Superior temporal gyrus (tissue), 1 donor: ENCODE measurements at regions not wholly inside any gene's neighbourhood (a gene's known extent, or its start where the extent isn't known, plus 50 kb on each side); places are given as distances from the start of the nearest gene placed in this dataset.
A peak's percentile ranks its signal among the peaks of the same experiment; 100 is the strongest.

Experiments used
- DNase-seq: peaks from one replicate; pipeline ENCODE4 v3.0.0-alpha.2; 2016; ENCODE audit errors: extremely low spot score

- DNase-seq: no peak
Measured at GRCh38 chr1:9419369-9420041, 119.8 kb upstream of the SLC25A33 start.

DNA sequence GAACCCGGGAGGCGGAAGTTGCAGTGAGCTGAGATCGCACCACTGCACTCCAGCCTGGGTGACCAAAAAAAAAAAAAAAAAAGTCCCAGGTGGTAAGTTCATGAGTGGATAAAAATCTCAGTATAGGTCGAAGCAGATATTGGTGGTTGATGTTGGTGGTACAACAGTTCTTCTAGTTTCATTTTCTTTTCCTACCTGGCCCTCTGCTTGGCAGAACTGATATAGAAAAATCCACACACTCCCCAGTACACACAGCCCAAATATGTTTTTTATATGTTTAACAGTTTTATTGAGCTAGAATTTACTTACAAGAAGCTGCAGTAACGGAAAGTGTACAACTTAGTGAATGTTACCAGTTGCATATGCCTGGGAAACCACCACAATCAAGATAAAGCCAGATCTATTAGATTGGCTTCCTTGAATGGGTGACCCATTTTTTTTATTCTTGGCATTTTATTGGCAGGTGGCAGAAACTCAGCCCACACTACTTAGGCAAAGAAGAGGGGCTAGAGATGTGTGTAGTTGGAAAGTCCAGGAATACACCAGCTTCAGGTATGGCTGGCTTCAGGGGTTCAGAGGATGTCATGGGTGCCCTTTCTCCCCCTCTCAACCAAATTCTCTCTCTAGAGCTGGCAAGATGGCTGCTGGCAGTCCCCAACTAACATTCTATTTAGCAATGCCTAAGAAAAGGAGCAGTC is 118.3 kb upstream of the SLC25A33 start:
- DNase-seq: no peak

DNA sequence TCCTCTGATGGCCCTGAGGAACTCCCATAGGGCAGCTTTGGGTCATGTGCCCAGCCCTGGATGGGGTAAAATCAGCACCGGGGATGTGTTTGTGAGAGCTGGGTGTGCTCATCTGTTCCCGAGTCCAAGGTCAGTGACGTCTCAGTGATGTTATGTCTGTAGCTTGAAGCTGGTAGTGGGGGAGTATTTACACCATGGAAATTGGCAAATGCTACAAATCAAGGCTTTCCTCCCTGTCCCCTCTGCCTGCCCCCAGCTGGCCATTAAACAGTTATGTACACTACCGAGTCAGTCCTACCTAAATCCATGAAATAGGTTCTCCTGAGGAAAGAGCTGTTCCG is 117.8 kb upstream of the SLC25A33 start:
- no peak for DNase-seq

GRCh38 chr1:9422321-9422720 is 116.9 kb upstream of the SLC25A33 start:
- DNase-seq: no peak

DNA sequence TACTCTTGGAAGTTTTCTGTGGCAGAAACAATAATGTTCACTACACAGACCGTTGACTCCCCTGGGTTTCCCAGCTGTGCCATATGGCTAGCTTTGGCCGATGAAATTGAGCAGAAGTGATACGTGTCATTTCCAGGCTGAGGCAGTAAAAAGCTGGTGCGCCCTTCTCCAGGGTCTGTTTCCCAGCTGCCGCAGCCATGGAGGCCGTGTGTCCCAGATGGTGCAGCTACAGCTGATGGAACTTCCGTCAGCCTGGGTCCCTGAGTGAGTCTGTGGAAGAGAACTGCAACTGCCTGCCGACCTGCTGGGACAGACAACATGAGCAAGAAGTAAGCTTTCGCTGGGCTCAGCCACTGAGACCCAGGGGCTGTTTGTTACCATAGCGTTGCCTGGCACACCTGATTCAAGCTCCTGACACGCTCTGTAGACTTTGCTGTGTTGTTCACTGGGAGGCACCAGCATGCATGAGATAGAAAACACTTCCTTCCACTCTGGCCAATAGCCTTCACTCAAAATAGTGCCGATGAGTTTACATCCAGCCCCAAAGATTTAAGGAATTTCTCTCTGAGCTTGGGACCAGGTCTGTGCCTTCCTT is 116.3 kb upstream of the SLC25A33 start:
- no peak for DNase-seq

DNA sequence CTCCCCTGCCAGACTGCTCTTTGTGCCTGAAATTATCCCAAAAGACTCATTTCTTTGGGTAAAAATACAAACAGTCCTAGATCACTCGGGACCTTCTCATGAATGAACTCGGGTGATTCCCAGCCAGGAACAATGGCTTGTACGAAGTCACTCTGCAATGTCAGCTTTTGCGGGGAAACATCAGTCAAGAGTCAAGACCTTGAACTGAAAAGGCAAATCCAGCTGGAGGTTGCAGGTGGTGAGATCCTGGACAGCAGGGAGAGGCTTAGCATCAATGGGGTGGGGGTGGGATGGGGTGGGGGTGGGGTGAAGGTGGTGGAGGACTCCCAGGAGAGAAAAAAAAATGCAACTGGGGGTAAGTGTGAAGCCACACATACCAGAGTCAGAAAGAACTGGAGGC is 115.0 kb upstream of the SLC25A33 start:
- no peak for DNase-seq

DNA sequence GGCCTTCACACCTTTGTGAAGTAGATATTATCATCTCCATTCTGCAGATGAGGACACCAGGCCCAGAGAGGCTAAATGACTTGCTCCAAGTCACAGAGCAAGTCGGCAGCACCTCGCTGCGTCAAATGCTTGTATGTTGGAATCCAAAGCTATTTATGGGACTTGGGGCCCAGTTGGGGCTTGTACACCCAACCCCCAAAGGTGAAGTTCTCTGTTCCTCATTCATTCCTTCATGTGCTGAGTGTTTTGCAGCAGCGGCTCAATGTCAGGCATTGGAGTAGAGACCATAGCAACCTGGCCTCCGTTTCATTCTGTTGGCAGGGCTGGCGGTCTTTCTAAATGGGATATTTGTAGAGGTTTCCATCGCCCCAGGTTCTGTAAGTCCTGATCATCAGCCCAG is 113.4 kb upstream of the SLC25A33 start:
- DNase-seq: no peak

- DNase-seq: no peak
Measured at GRCh38 chr1:9426291-9426711, 113.0 kb upstream of the SLC25A33 start.

- no peak for DNase-seq
Measured at GRCh38 chr1:9427388-9427787, 111.9 kb upstream of the SLC25A33 start.

DNA sequence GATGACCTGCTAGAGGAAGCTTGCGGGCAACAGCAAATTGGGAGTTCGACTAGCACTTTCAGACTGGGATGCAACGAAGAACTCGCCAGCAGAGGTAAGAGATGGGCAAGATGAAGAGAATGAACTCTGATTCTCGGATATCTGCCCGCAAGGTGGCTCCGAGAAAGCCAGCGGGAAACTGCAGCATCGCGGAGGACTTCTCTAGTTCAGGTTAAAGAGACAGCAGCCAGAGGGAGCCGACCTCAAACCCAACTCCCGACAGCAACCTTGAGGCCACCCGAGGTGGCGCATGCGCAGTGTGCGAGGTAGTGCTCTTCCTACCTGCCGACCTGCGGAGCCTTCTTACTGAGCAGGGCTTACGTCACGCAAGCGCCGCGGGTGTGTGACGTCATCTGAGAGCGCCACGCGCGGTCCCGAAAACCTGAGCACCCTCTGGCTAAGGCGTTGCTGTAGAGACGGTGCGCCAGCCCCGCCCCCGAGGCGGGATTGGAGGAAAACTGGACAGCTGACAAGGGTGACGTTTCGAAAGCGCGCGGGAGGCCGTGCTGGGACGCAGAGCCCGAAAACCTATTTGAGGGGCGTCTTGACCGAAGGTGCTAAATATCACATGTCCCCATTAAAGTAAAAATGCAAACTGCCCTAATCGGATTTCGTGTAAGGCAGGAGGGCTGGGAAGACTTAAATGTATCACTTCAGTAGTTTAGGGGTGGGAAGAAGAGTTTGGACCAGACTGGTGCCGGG is 110.5 kb upstream of the SLC25A33 start:
- DNase-seq: peak; percentile 100

DNA sequence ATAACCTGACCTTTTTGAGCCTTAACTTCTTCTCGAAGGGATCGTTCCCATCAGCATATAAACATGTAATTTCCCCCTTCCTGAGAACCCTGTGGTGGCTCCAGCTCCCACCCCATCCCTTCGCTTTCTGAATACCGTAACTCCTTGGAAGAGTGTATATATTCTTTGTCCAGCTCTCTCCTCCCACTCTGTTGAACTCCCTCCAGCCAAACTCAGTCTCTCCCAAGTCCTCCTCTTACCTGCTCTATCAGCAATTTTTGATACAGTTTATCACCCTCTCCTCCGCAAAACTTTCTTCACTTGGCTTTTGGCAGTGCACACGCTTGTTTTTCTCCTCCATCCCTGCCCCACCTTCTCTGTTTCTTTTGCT is 109.9 kb upstream of the SLC25A33 start:
- DNase-seq: no peak

DNA sequence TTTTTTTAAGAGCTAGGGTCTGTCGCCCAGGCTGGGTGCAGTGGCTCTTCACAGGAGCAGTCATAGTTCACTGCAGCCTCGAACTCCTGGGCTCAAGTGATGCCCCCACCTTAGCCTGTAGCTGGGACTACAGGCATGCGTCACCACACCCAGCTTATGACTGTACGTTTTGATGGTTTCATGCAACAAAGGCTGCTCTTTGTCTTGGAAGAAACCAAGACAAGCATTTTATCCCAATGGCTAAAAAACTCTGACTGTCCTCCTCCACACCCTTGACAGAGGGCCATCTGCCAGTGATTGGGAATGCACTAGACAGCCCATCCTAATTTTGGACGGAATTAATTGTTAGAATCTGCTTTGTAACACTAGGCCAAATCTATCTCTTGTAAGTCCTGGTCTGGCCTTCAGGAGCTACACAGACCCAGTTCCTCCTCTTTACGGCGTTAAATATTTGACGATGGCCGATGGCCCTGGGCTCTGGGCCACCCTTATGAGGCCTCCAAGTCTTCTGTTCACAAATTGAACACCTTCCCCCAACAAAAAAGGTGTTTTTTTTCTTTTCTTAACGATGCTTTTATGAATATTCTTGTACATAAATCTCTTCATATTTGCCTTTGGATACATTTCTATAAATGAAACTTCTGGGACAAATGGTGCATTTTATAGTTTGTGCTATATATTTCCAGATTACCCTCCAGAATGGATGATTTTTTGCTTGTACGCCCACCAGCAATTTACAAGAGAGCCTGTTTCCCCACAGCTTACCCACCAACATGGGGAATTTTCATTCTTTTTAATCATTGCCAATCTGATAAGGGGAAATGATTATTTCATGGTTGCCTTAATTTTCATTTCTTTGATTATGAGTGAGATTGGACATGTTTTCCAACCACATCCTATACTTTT is 104.8 kb upstream of the SLC25A33 start:
- DNase-seq: no peak

DNA sequence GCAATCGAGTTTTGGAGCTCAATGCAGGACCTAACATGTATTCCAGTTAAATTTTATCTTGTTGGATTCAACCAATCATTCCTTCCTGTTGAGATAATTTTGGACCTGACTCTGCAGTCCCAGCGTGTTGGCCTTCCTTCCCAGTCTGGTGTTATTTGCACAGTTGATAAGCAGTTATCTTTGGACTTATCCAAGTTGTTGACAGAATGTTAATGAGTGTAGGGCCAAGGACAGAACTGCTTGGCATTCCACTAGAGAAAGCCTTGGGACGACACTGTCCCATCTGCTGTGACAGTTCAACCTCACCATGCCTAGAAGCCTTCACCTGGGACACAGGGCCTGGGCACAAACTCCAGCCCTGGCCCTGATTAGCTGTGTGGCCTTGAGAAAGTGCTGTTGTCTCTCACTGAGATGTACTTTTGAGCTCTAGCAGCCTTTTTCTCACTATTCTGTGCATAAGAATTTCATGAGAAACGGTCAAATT is 104.1 kb upstream of the SLC25A33 start:
- no peak for DNase-seq

GRCh38 chr1:9435854-9436640 is 103.2 kb upstream of the SLC25A33 start:
- DNase-seq: no peak

- peak; percentile 62 for DNase-seq
Measured at GRCh38 chr1:9437961-9438430, 101.3 kb upstream of the SLC25A33 start.

- peak; percentile 77 for DNase-seq
Measured at GRCh38 chr1:9438431-9439073, 100.7 kb upstream of the SLC25A33 start.

DNA sequence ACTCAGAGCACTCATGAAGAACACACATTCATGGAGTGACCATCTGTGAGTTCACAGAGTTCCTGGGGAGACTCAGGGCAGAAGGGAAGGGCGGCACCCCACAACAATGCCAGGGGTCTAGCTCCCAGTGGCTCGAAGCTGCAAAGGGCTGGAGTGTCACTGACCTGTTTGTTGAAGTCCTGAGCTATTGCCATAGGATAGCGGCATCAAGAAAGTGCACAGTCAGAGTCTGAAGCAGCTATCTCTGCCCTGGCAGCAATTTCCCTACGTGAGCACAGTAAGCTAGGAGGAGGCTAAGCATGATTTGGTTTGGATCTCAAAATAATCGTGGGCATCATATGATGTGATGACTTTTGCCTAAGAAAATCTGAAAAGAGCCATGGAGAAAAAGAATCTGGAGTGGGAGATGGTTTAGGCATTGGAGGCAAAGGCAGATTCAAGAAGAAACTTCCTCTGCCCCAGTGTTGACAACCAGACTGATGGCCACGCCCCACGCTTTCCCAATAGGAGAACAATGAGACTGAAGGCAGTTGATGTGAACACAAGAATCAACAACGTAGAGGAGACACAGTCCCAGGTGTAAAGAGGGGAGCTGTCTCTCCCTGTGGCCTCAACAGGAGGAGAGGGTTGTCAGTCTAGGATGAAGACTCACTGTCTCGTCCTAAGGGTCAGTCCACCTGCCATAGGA is 100.0 kb upstream of the SLC25A33 start:
- peak; percentile 32 for DNase-seq

DNA sequence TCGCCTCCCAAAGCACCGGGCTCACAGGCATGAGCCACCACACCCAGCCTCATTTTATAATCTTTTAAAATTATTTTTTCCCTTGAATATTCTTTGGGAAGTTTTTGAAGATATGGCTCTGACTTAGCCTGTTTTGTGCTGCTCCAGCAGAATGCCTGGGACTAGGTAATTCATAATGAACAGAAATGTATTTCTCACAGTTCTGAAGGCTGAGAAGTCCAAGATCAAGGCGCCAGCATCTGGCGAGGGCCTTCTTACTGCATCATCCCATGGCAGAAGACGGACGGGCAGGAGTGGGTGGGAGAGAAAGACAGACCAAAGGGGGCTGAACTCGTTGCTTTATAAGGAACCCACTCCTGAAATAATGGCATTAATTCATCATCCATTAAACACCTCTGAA is 99.0 kb upstream of the SLC25A33 start:
- DNase-seq: no peak

- DNase-seq: peak; percentile 34
Measured at GRCh38 chr1:9440763-9441194, 98.5 kb upstream of the SLC25A33 start.
